Esophagus muscularis mucosa (tissue), 4 donors: ENCODE measurements at regions not wholly inside any gene's neighbourhood (a gene's known extent, or its start where the extent isn't known, plus 50 kb on each side); places are given as distances from the start of the nearest gene placed in this dataset.

Source experiments
- EP300 ChIP-seq: sonication (generic); formaldehyde crosslinking; IDR thresholded peaks from one replicate; pipeline ENCODE4 v1.6.1; 2017; ENCODE audit warnings: antibody characterized with exemption
- POLR2A ChIP-seq: fragments of 450-650 bp; IDR thresholded peaks from one replicate; pipeline ENCODE4 v1.6.1; 2017; ENCODE audit warnings: antibody characterized with exemption, moderate library complexity, mild to moderate bottlenecking, low read depth
- TF ChIP-seq, protein P1 (sequence below), 3 experiments: fragments of 200-600 bp in 2 of 3; fragments of 450-650 bp in 1 of 3; sonication (generic) in 2 of 3; IDR thresholded peaks; one replicate each; pipeline ENCODE4 v1.5.1; 2017 to 2019; ENCODE audit warnings: antibody characterized with exemption in 3 of 3, mild to moderate bottlenecking in 2 of 3, moderate library complexity in 1 of 3

GRCh38 chr4:38591617-38592337 lies 72.2 kb upstream of the KLF3 start:
- TF ChIP-seq, protein P1, sequence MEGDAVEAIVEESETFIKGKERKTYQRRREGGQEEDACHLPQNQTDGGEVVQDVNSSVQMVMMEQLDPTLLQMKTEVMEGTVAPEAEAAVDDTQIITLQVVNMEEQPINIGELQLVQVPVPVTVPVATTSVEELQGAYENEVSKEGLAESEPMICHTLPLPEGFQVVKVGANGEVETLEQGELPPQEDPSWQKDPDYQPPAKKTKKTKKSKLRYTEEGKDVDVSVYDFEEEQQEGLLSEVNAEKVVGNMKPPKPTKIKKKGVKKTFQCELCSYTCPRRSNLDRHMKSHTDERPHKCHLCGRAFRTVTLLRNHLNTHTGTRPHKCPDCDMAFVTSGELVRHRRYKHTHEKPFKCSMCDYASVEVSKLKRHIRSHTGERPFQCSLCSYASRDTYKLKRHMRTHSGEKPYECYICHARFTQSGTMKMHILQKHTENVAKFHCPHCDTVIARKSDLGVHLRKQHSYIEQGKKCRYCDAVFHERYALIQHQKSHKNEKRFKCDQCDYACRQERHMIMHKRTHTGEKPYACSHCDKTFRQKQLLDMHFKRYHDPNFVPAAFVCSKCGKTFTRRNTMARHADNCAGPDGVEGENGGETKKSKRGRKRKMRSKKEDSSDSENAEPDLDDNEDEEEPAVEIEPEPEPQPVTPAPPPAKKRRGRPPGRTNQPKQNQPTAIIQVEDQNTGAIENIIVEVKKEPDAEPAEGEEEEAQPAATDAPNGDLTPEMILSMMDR (IDR thresholded peaks at IDR 0.05): no peak
- peak; percentile 36 for TF ChIP-seq EP300
- no peak for TF ChIP-seq POLR2A
